ENCODE measurements at regions not wholly inside any gene's neighbourhood (a gene's known extent, or its start where the extent isn't known, plus 50 kb on each side); places are given as distances from the start of the nearest gene placed in this dataset.

DNA sequence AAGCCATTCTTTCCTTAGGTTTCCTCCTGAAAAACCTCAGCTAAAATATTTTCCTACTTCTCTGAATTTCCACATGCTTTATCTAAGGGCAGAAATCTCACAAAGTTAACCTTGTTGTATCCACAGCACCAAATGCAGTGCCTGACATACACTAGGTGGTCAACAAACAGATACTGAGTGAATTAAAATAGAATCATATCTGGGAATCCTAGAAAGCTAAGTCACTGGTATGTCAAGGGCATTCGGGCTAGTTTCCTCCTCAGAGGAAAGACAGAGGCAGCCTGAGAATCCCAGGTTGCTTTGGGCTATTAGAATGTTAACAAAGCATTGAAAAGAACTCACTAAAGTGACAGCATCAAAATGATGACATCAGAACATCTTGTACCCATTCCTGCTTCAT is 132.7 kb upstream of the F13A1 start:
- H3K9ac ChIP-seq (ENCODE audit: low read depth in 1 of 2, low read length in 2 of 2) = no peak overlapping the region
- WGBS = 66% methylated on average over 1 of the region's 1 CpG
- TF ChIP-seq JUND (IDR thresholded peaks at IDR 0.05) (no peak), HNF4G (IDR thresholded peaks at IDR 0.05) (no peak), FOXA2 (IDR thresholded peaks at IDR 0.05) (no peak), EGR1 (IDR thresholded peaks at IDR 0.05; ENCODE audit: low read depth in 2 of 2) (no peak), SP1 (IDR thresholded peaks at IDR 0.05) (no peak), RAD21 (IDR thresholded peaks at IDR 0.05) (no peak), GABPA (IDR thresholded peaks at IDR 0.05 in 1 of 2, conservative IDR thresholded peaks at IDR 0.05 in 1 of 2) (no peak), HNF4A (conservative IDR thresholded peaks at IDR 0.05) (no peak), TAF1 (conservative IDR thresholded peaks at IDR 0.05) (no peak), RXRA (IDR thresholded peaks at IDR 0.05) (no peak), FOXA1 (IDR thresholded peaks at IDR 0.05) (no peak)
- TF ChIP-seq, protein P1, sequence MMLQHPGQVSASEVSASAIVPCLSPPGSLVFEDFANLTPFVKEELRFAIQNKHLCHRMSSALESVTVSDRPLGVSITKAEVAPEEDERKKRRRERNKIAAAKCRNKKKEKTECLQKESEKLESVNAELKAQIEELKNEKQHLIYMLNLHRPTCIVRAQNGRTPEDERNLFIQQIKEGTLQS (IDR thresholded peaks at IDR 0.05) = no peak
- TF ChIP-seq, protein P2, sequence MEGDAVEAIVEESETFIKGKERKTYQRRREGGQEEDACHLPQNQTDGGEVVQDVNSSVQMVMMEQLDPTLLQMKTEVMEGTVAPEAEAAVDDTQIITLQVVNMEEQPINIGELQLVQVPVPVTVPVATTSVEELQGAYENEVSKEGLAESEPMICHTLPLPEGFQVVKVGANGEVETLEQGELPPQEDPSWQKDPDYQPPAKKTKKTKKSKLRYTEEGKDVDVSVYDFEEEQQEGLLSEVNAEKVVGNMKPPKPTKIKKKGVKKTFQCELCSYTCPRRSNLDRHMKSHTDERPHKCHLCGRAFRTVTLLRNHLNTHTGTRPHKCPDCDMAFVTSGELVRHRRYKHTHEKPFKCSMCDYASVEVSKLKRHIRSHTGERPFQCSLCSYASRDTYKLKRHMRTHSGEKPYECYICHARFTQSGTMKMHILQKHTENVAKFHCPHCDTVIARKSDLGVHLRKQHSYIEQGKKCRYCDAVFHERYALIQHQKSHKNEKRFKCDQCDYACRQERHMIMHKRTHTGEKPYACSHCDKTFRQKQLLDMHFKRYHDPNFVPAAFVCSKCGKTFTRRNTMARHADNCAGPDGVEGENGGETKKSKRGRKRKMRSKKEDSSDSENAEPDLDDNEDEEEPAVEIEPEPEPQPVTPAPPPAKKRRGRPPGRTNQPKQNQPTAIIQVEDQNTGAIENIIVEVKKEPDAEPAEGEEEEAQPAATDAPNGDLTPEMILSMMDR (IDR thresholded peaks at IDR 0.05; ENCODE audit: low read depth, low read length, missing input control) = no peak
- TF ChIP-seq, protein P3, sequence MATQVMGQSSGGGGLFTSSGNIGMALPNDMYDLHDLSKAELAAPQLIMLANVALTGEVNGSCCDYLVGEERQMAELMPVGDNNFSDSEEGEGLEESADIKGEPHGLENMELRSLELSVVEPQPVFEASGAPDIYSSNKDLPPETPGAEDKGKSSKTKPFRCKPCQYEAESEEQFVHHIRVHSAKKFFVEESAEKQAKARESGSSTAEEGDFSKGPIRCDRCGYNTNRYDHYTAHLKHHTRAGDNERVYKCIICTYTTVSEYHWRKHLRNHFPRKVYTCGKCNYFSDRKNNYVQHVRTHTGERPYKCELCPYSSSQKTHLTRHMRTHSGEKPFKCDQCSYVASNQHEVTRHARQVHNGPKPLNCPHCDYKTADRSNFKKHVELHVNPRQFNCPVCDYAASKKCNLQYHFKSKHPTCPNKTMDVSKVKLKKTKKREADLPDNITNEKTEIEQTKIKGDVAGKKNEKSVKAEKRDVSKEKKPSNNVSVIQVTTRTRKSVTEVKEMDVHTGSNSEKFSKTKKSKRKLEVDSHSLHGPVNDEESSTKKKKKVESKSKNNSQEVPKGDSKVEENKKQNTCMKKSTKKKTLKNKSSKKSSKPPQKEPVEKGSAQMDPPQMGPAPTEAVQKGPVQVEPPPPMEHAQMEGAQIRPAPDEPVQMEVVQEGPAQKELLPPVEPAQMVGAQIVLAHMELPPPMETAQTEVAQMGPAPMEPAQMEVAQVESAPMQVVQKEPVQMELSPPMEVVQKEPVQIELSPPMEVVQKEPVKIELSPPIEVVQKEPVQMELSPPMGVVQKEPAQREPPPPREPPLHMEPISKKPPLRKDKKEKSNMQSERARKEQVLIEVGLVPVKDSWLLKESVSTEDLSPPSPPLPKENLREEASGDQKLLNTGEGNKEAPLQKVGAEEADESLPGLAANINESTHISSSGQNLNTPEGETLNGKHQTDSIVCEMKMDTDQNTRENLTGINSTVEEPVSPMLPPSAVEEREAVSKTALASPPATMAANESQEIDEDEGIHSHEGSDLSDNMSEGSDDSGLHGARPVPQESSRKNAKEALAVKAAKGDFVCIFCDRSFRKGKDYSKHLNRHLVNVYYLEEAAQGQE (IDR thresholded peaks at IDR 0.05) = no peak
- TF ChIP-seq, protein P4, sequence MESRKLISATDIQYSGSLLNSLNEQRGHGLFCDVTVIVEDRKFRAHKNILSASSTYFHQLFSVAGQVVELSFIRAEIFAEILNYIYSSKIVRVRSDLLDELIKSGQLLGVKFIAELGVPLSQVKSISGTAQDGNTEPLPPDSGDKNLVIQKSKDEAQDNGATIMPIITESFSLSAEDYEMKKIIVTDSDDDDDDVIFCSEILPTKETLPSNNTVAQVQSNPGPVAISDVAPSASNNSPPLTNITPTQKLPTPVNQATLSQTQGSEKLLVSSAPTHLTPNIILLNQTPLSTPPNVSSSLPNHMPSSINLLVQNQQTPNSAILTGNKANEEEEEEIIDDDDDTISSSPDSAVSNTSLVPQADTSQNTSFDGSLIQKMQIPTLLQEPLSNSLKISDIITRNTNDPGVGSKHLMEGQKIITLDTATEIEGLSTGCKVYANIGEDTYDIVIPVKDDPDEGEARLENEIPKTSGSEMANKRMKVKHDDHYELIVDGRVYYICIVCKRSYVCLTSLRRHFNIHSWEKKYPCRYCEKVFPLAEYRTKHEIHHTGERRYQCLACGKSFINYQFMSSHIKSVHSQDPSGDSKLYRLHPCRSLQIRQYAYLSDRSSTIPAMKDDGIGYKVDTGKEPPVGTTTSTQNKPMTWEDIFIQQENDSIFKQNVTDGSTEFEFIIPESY (IDR thresholded peaks at IDR 0.05) = no peak
- H3K36me3 ChIP-seq (ENCODE audit: control insufficient read depth in 4 of 4, insufficient read depth in 3 of 4, low read depth in 1 of 4, low read length in 3 of 4) = no peaks in the 10 kb centered on the region
- no peak for DNase-seq (ENCODE audit: low spot score)
- H3K9me3 ChIP-seq (ENCODE audit: control insufficient read depth in 4 of 4, low read length in 3 of 4) = no peaks in the 10 kb centered on the region
- no peak overlapping the region for H3K4me3 ChIP-seq (ENCODE audit: low read depth in 1 of 3, low read length in 3 of 3)
- H3K27ac ChIP-seq (ENCODE audit: low read depth in 1 of 2, low read length in 2 of 2) = no peak overlapping the region
- H3K4me1 ChIP-seq (ENCODE audit: control insufficient read depth in 4 of 4, insufficient read depth in 4 of 4, low read length in 3 of 4) = no peaks in the 10 kb centered on the region
- no peaks in the 10 kb centered on the region for H3K27me3 ChIP-seq (ENCODE audit: control insufficient read depth in 4 of 4, insufficient read depth in 4 of 4, low read length in 3 of 4)

DNA sequence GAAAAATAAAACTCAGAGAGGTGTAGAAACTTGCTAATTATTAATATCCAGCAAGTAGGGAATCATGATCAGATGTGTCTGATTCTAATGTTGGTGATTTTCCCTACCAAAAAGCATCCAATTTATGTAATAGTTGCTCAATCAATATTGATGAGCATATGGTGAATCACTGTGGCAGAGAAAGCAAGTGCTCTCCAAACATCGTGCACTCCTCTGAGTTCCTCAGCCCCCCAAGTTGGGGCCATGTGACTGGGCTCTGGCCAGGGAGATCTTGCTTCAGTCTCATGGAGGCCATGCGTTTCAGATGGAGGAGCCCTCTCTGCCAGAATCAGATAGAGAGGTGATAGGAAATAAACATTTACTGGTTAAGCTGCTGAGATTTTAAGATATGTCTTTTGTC is 133.2 kb upstream of the LY86 start:
- WGBS = 78% methylated on average over 2 of the region's 2 CpGs
- no peaks in the 10 kb centered on the region for H3K4me1 ChIP-seq (ENCODE audit: control insufficient read depth in 4 of 4, insufficient read depth in 4 of 4, low read length in 3 of 4)
- TF ChIP-seq TAF1 (conservative IDR thresholded peaks at IDR 0.05) (no peak), HNF4G (IDR thresholded peaks at IDR 0.05) (no peak), EGR1 (IDR thresholded peaks at IDR 0.05; ENCODE audit: low read depth in 2 of 2) (no peak), RXRA (IDR thresholded peaks at IDR 0.05) (no peak), YY1 (IDR thresholded peaks at IDR 0.05) (no peak), HNF4A (conservative IDR thresholded peaks at IDR 0.05) (no peak), SP1 (IDR thresholded peaks at IDR 0.05) (no peak), NR2F2 (IDR thresholded peaks at IDR 0.05) (no peak), GABPA (IDR thresholded peaks at IDR 0.05 in 1 of 2, conservative IDR thresholded peaks at IDR 0.05 in 1 of 2) (no peak), FOXA1 (IDR thresholded peaks at IDR 0.05) (no peak), RAD21 (IDR thresholded peaks at IDR 0.05) (no peak), JUND (IDR thresholded peaks at IDR 0.05) (no peak)
- TF ChIP-seq, protein P5, sequence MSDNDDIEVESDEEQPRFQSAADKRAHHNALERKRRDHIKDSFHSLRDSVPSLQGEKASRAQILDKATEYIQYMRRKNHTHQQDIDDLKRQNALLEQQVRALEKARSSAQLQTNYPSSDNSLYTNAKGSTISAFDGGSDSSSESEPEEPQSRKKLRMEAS (IDR thresholded peaks at IDR 0.05) = no peak
- TF ChIP-seq, protein P1 (IDR thresholded peaks at IDR 0.05) = no peak
- TF ChIP-seq, protein P3 (IDR thresholded peaks at IDR 0.05) = no peak

More for the DNA sequence above, 133.2 kb upstream of the LY86 start:
- Histone ChIP-seq H3K27me3 (ENCODE audit: control insufficient read depth in 4 of 4, insufficient read depth in 4 of 4, low read length in 3 of 4) (no peaks in the 10 kb centered on the region), H3K36me3 (ENCODE audit: control insufficient read depth in 4 of 4, insufficient read depth in 3 of 4, low read depth in 1 of 4, low read length in 3 of 4) (no peaks in the 10 kb centered on the region), H3K27ac (ENCODE audit: low read depth in 1 of 2, low read length in 2 of 2) (no peak overlapping the region), H3K9ac (ENCODE audit: low read depth in 1 of 2, low read length in 2 of 2) (no peak overlapping the region), H3K4me3 (ENCODE audit: low read depth in 1 of 3, low read length in 3 of 3) (no peak overlapping the region), H3K9me3 (ENCODE audit: control insufficient read depth in 4 of 4, low read length in 3 of 4) (no peaks in the 10 kb centered on the region)
- DNase-seq (ENCODE audit: low spot score) = no peak

Measured in liver (tissue), 8 donors.